K562 (cell line): ENCODE measurements at regions not wholly inside any gene's neighbourhood (a gene's known extent, or its start where the extent isn't known, plus 50 kb on each side); places are given as distances from the start of the nearest gene placed in this dataset.
"Not testable (repeated sequence)": the region's sequence is repeated elsewhere in the genome, so short reads cannot be mapped to it uniquely, and the experiment has no call there.

ENCODE experiments used
- HOMEZ ChIP-seq: fragments of 250-450 bp; sonication (Bioruptor Pico); IDR thresholded peaks from 2 replicates; pipeline ENCODE4 v1.4.0; 2020; ENCODE audit warnings: mild to moderate bottlenecking, moderate library complexity
- POLR2A ChIP-seq: fragments of 450-650 bp; conservative IDR thresholded peaks from 2 replicates; pipeline ENCODE4 v1.6.1; 2016
- SIN3A ChIP-seq, 2 experiments: fragments of 150-350 bp in 1 of 2; IDR thresholded peaks; 2 replicates each; pipeline ENCODE4 v1.6.1; 2011 to 2016; ENCODE audit warnings: borderline replicate concordance in 2 of 2, low read depth in 2 of 2, low read length in 2 of 2, mild to moderate bottlenecking in 2 of 2, moderate library complexity in 2 of 2; ENCODE audit not compliant: control insufficient read depth in 1 of 2
- ZC3H11A ChIP-seq: IDR thresholded peaks from 2 replicates; pipeline ENCODE4 v1.6.1; 2012; ENCODE audit warnings: low read depth, low read length, improper control_type of control experiment

GRCh38 chr15:84531223-84531622 lies 69.6 kb upstream of the ZSCAN2 start:
- TF ChIP-seq SIN3A (IDR thresholded peaks at IDR 0.05; ENCODE audit: borderline replicate concordance in 2 of 2, control insufficient read depth in 1 of 2, low read depth in 2 of 2, low read length in 2 of 2); ZC3H11A; HOMEZ (CRISPR knock-in tag); POLR2A: not testable (repeated sequence)
